ENCODE measurements at regions not wholly inside any gene's neighbourhood (a gene's known extent, or its start where the extent isn't known, plus 50 kb on each side); places are given as distances from the start of the nearest gene placed in this dataset.
"Not testable (repeated sequence)": the region's sequence is repeated elsewhere in the genome, so short reads cannot be mapped to it uniquely, and the experiment has no call there.

DNA sequence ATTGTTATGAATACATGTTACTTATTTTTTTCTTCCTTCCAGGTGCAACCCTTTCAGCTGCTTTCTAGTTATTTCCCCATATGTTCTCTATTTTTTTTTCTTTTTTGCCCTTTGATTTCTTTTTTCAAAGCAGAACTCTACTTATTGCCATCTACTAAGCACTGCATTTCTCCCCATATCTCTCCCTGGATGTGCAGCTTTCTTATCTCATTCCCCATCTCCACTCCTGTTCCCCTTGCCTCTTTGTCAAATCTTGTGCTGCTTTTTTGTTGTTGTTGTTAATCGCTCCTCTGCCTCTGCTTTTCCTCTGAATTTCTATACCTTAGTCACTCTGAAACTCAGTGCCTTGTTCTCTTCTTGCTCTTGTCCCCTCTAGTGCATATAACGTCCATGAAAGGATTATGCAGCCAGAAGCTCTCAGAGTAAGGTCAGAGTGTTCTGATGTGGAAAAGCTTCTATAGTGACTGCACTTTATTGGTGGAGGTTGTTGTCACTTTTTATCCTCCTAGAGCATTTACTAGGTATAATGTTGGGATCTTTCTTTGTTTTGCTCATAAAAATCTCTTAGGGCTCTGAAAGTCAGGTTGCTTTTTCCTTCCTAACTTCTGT, 51.1 kb upstream of the JADE1 start:
- DNase-seq, result no peak

DNA sequence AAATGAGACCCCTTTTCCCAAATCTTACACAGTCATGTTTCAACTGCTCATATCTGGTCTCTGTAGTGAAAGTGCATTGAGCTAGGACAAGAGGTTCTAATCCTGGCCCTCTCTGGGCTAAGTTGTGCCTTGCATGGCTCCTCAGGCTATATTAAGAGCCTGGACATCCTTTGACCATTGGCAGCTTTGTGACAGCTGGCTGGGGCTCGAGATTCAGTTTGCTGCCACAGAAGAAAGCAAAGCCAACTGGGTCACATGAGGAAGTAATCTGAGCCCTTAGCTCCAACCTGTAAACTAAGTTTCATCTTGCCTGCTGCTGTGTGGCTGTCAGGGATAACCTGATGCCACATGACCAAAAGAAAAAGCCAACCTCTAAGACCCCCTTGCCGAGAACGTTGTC, 51.8 kb upstream of the JADE1 start:
- DNase-seq, result no peak

- DNase-seq, result no peak
Observed at GRCh38 chr4:128751354-128751753, 58.1 kb upstream of the JADE1 start.

GRCh38 chr4:128741748-128742147, 67.8 kb upstream of the JADE1 start:
- DNase-seq, result not testable (repeated sequence)

DNA sequence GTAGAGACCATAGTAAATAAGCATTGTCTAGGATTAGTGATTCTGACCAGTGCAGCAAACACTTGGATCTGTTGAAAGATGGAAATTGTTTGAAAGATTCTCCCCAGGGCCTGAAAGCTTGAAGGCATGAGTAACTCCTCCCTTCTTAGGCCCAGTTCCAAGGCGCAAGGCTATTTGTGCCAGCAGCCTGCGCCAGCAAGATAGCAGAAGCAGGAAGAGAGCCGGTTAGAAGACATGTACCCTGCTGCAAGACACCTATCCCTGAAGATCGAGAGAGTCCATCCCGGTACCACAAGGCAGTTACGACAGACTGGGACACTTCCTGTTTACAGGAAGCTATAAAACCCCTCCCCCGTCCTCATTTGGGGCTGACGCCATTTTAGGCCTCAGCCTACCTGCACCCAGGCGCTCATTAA, 72.4 kb upstream of the JADE1 start:
- no peak for DNase-seq

- DNase-seq, result no peak
Observed at GRCh38 chr4:128735714-128736113, 73.8 kb upstream of the JADE1 start.

- no peak for DNase-seq
Observed at GRCh38 chr4:128728190-128728589, 81.3 kb upstream of the JADE1 start.

DNA sequence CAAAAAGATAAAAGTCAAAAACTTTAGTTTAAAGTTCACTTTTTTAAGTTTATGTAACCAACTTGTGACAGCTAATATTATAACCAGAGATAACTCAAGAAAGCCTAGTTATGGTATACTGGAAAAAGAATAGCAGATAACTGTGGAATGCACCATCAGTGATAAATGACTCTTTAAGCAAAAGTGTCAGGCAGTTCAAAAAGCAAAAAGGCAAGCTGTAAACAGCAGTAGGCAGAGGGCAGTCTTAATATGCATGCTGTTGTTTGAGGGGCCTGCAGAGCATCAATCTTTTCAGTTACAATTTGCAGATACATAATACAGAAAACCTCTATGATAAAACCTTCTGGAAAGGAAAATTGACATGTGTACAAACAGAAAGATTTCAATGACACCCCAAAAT, 81.8 kb upstream of the JADE1 start:
- no peak for DNase-seq

DNA sequence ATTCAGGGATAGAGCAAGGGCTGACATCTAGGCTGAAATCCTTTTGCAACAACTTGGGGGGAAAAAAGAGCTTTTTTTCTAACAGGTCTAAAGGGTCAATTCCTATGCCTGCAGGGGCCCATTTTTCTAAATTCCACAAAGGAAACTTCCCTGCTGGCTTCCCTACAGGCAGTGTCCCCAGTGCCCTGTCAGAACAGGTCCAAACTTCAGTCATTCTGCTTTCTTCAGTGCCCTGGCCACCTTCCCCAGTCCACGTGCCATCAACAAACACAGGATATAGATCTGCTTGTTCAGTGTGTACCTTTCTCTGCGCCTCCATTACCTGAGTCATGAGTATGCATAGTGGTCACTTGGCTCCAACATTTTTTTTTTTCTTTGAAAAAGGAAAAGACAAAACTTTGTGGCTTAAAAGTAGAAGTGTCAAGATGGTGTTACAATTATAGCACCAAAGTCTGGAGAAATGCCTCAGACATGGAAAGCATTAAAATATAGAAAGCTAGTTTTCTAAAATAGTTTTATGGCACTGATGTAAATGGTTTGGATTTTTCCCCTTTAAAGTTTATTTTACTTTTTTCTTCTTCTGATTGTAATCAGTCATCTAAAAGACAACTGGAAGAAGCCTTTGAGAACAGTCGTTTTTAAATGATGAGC, 84.0 kb upstream of the JADE1 start:
- no peak for DNase-seq

GRCh38 chr4:128722911-128723310, 86.6 kb upstream of the JADE1 start:
- DNase-seq, result no peak

DNA sequence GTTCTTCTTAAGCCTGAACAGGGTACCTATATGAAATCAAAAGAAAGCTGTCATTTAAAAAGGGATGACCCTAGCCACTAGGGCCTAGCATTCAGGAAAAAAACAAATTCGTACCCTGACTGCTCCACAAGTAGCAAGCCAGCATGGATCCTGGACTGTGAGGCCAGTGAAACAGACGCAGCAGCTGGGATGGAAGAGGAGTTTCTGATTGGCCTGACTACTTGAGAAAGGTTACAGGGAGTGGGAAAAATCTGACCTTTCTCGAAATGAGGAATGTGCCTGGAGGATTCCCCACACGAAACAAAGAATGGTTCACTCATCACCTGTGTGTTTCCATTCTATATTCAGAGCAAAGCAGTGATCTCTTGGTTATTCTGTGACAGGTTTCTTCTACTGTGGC, 87.6 kb upstream of the JADE1 start:
- no peak for DNase-seq

DNA sequence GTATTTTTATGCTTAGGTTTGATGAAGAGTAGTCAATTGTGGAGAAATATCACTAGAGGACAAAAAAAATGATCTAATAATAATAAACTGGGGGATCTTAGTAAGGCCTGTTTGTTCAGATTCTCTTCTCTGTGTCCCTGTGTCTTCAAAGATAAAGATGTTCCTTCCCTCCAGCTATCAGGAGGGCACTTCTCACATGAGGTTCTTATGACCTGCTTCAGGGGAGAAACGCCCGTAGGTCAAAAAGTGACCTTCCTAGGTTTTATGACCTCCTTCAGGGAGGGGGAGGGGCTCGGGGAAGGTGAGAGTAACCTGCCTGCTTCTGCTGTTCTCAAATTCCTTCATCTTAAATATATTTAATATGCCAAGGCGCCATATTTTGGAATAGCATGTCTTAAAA, 89.2 kb upstream of the JADE1 start:
- DNase-seq, result no peak

DNA sequence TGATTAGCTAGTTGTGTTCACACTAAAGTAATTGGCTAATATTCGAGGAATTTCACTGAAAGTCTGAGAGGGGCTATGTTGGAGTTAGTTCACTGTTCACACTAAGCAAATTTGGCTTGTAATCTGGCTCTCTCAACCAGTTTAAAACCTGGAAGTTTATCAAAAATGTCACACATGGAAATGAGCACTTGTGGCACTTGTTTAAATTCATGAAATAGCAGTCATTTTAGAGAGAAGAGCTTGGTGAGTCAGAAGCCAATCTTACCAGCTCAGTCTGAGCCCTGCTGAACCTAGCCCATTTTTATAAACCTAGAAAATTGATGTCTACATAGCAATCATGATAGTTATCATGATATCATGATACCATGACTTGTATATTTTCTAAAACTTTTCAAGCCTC, 90.7 kb upstream of the JADE1 start:
- no peak for DNase-seq

DNA sequence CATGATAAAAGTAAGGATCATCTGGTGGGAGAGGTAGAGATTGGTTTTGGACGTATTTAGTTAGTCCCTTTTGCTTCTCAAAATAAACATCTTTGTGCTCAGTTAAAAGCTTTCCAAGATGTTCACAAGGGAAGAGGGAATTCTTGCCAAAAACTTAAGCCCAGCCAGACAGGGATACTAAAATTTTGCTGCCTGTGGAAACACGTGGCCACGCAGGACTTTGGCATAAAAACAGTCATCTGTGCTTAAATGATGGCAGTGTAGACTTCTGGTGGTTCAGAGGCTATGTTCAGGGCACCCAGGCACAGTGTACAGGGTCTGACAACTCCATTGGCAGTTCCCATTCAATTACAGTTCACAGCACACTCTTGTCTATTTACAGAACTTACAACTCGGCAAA, 93.2 kb upstream of the JADE1 start:
- no peak for DNase-seq

DNA sequence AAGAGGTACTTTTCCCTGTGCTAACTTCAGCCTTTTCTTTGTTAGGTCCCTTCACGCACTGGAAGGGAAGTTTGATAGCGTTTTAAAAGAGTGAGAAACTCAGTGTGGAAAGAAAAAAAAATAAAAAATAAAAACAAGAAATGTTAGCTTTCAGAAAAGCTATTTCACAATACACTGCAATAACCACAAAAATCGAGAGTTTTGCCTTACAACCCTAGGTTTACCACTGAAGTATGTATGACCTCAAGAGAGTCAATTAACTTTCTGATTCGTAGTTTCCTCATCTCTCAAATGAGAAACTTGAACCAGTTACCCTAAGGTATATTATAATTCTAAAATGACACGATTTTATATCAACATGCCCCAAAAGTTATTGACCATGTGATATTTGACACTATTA, 93.9 kb upstream of the JADE1 start:
- no peak for DNase-seq

DNA sequence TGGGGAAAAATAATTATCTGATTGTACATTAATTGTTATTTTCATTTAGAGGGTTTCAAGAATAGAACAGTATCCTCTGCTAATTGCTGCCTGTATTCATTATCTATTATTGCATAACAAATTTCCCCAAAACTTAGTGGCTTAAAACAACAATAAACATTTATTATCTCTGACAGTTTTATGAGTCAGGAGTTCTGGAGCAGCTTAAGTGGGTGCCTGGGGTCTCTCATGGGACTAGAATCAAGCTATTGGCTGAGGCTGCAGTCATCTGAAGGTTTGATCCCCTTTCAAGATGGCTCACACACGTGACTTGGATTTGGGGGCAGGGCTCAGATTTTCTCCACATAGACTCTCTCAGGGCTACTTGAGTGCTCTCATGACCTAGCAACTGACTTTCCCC, 98.1 kb upstream of the JADE1 start:
- DNase-seq, result no peak

DNA sequence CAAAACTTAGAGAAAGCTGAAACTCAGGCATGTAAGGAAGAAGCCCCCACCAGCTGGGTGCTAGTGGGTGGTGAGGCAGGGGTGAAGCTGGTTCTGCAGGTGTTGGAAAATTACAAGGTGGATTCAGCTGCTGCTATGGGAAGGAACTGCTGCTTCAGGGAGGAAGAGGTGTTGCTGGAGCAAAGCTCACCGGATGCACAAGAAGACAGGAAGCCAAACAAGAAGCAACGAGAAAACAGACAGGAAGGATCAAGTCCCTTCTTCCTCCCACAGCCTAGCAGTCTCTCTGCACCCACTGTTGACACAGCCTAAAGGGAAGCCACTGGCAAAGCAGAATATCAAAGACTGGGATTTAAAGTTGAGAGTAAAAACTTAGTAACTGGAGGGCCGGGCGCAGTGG, 100.2 kb upstream of the JADE1 start:
- no peak for DNase-seq

DNA sequence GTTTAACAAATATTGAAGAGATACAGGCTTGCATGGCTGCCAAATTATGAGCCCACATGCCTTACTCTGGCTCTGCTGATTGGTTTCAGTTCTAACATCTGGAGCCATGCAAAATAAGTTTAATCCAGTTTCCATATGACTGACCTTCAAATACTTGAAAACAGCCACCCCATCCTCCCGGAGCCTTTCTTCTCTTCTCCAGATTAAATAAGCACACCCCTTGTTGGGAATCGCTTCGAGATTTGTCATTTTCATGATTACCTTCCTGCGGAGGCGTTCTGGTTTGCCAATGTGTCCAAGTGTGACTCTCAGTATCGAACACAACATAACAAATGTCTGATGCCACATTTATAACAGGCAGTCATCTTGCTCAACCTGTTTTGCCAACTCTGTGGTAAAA, 101.6 kb upstream of the JADE1 start:
- no peak for DNase-seq

DNA sequence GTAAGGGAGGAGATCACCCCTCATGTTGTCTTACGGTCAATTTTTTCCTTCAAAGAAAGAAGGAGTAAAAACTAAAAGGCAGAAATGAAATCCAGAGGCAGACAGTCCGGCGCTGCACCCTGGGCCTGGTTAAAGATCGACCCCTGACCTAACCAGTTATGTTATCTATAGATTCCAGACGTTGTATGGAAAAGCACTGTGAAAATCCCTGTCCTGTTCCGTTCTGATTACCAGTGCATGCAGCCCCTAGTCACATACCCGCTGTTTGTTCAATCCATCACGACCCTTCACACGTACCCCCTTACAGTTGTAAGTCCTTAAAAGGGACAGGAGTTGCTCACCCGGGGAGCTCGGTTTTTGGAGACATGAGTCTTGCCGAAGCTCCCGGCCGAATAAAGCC, 105.6 kb upstream of the JADE1 start:
- DNase-seq, result no peak

DNA sequence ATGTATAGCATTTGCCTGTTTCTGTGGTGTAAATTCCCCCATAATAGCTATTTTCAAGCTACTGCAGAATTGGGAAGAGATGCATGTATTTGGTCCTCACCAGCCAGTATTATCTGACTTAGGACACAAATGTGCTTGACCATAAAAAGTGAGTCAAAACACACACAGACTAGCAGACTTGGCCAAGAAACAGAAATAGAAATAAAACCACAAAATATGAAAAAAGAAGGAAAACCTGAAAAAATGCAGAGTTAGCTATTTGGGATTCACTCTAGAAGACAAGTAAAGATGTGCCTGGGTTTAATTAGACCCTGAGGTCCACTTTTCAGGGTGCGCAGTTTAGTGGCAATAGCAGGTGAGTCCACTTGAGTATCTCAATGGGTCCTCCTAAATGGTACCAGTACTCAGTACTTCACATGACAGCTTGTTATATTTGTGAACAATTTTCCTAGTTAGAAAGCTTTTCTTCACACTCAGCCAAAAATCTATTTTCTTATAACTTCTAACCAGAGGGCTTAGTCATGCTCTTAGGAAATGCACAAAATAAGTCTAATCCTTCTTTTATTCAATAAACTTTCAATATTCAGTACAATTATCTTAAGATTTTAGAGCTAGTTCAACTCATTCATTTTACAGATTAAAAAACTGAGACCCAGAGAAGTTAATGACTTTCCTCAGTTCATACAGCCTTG, 108.7 kb upstream of the JADE1 start:
- no peak for DNase-seq

DNA sequence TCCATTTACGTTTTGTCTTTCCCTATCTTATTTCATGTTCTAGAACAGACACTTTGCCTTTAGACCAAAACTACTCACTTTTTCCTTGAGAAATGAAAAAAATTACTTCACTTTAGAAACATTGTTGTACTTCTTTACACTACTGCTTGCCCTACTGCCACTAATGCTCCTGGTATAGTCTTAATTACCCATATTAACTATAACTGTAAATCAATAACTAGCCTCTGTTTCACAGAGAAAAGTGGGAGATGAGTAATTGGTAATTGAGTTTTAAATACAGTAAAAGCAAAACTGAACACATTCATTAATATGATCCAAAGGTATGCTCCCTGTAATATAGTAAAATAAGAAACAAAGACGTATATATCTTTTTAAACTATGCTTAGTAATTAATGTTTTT, 111.1 kb upstream of the JADE1 start:
- DNase-seq, result no peak

- no peak for DNase-seq
Observed at GRCh38 chr4:128697323-128697722, 112.2 kb upstream of the JADE1 start.

DNA sequence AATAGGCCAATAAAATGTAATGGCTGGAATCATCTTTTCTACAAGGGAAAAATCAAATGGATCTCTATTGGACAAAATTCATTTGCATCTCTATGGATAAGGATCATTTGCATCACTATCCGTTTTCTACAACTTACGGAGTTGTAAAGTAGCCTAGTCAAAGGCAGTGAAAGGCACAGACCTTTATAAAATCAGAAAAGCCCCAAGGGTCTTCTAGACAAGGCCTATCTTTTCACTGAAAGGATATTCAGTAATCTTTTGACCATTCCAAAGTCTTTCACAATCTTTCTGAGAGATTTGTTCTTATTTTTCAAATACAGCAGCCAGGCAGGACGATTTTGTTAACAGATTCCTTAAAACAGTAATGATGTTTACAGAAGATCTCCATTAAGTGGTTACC, 119.5 kb upstream of the JADE1 start:
- DNase-seq, result no peak

GRCh38 chr4:128688846-128689437, 120.6 kb upstream of the JADE1 start:
- no peak for DNase-seq
